GM18505 (cell line): ENCODE measurements at regions not wholly inside any gene's neighbourhood (a gene's known extent, or its start where the extent isn't known, plus 50 kb on each side); places are given as distances from the start of the nearest gene placed in this dataset.

Experiments
- ATAC-seq: cut with Tn5 transposase; IDR thresholded peaks from one replicate; pipeline ENCODE4 v1.9.1; 2021; ENCODE audit not compliant: unreplicated experiment
- POLR2A ChIP-seq: IDR thresholded peaks from 4 replicates; pipeline ENCODE4 v1.6.1; 2011; ENCODE audit warnings: borderline replicate concordance; ENCODE audit not compliant: insufficient read depth, insufficient read length; ENCODE audit errors: extremely low read depth

DNA sequence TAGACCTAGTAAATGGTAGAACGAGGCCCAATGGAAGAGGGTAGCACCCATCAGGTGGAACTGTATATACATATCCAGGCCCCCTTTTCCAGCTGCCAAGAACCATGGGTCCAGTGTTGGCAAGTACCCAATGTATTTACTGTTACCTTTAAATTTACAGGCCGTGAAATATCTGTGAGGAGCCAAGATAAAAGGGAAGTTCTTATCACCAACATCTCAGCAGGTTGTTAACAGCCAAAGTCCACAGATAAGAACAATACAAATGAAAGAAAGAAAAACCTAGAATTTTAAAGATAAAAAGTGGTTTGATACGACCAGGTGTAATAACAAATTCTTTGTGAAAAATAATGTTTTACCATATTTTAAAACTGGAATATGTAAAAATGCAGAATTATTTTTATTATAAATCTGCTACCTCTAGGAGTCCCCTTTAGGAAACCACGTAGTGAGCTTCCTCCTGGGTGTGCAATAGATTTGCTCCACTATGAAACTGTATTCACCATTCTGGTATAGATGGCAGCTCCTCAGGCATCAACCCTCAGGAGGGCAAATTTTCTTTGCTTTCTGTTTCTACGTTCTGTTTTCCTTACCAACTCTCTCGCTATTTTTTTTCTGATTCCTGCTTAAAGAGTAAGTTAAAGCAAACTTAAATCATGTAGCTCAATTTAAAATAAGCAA, 292.2 kb upstream of the SLC10A2 start:
- no peak for ATAC-seq
- TF ChIP-seq POLR2A, result no peak

DNA sequence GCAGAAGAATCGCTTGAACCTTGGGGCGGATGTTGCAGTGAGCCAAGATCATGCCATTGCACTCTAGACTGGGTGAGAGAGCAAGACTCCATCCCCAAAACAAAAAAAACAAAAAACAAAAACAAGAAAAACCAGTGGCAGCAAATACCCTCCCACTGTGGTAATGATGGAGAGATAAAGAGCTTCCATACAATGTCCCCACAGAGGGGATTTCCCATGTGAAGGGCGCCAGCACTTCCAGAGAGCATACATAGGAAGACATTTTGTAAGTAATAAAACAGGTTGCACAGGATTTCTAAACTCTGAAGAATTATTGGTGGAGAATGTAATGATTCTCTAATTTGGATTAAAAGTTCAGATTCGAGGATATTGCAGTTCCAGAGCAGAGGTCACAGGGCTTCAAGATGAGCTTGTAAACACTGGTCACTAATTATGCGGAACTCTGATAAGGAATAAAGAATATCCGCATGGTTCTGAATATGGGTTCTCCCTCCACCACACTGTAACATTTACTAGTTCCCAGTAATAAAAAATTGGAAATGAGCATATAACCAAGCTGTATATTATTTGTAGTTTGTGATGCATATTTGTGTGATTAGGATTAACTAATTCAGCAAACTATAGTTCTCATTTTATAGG, 290.1 kb upstream of the SLC10A2 start:
- ATAC-seq, result no peak
- no peak for TF ChIP-seq POLR2A

DNA sequence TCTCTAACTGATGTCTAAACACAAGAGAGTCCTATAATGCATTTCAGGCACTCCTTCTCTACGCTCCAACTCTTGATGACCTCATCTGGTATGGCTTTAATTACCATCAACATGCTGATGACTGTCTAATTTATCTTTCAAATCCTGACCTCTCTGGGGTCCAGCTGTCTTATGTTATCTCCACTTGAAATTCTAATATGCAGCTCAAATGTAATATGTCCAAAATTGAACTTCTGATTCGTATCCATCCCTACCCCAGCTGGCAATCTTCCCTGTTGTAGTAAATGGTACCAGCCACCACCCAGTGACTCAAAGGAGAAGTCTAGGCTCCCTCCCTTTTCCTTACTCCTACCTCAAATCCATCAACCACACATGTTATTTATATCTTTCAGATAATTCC, 288.0 kb upstream of the SLC10A2 start:
- TF ChIP-seq POLR2A, result no peak
- no peak for ATAC-seq

DNA sequence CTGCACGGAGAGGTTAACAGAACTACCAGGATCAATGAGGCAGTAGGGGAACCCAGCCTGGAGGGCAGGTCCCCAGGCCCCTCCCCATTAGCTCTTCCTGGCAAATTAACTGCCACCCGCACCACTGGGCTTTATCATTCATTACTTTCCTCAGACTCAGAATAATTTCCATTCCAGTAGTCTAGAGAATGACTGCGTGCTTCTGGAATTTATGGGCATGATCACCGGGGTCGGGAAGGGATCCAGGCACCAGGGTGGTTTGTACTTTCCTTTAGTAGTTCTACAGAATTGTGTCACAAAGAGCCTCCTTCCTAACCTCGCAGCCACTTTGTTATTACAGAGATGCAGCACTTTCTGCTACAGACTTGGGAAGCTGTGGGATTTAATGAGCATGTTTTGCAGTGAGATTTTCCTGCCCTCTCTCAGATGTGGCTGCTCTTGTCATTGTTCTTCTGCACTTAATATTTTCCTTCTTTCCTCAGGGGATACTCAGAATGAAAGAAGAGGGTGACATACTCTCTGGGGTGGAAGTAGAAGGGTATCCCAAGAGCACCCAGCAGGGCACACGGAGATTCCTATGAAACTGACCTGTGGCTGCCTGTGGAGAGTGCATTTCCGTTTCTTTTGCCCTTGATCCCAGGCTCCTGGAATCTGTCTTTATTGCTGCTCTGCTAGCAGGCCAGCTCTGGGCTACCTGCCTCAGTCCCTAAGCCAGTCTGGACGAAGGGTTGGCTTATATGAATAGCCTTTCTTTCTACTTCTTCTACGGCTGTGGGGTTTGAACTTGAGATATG, 285.0 kb upstream of the SLC10A2 start:
- no peak for TF ChIP-seq POLR2A
- no peak for ATAC-seq

DNA sequence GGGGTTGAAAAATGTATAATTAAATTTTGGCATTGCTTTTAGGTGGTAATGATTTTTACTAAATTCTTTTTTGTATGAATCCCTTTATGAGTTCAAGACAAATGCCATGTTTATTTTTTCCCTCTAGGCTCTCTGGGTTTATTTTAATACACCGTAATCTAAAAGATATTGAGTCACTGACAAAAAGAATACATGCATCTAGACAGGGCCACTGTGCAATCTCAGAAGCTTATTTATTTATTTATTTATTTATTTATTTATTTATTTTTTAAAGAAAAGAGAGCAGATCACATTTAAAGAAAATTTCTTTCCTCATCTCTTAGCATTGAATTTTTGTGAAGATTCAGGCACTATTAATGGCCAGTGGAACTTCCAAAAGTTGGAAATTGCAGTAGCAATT, 283.9 kb upstream of the SLC10A2 start:
- no peak for ATAC-seq
- no peak for TF ChIP-seq POLR2A

DNA sequence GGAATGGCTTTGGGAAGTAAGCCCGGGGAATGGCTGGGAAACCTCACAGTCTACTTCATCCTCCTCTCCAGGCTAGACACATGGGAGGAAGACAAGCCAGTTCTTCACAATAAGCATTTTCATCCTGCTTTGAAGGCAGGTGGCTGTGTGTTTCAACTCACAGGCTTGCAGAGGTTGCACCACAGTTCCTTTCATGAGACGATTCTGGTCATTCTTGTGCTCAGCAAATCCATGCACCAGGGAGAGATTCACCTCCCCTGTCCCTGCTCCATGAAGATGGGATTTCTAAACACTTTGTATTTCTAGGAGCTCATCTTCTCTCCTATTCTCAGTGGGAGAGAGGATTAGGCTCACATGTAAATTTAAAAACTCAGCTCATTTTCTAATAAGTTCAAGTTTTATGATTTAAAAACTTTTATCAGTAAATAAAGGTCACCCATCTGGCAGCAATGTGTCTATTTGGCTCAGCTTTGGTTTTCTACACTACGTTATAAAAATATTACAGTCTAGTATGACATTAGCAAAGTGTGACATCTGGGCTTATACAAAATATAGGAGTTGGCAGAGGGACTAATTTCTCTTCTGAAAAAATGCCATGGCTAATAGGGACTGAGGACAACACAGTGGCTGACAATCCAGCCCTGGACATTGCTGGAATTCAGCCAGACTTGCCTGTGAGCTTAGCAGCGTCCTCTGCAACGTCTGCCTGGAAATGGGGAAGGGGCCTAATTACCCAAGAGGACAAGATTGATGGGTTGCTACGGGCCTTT, 283.2 kb upstream of the SLC10A2 start:
- no peak for ATAC-seq
- no peak for TF ChIP-seq POLR2A

DNA sequence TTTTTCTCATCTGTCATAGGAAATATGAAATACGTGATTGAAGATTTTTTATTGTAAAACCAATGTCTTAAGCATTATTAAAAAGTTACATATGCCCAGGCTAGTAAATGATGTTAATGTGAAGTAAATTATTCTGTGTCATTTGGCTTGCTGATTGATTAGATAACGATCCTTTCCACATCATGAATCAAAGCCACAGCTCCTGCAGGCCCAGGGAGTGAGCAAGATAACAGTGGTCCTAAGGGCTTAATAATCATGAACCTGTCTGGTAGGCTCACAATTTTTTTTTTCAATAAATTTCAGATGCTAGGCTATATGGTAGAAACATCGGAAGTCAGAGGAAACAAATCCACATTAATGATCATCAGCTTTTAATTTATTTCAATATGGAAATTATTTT, 269.0 kb upstream of the SLC10A2 start:
- no peak for ATAC-seq
- TF ChIP-seq POLR2A, result no peak

DNA sequence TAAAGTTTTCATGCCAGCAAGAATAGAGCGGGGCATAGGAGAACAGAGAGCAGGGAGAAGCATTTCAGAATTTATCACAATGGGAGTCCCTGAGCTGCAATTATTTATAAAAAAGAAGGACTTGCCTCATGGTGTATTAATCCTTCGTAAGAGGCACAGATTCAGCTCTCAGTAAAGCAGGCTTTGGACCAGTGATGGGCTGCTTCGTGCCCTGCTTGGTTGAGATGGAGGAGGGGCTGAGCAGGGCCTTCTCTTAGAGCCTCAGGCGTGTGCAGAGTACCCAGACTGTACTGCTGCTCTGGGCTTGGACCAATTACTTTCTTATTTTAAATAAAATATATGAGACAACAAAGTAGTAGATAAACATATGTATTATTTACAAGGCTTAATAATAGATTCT, 265.7 kb upstream of the SLC10A2 start:
- TF ChIP-seq POLR2A, result no peak
- no peak for ATAC-seq

DNA sequence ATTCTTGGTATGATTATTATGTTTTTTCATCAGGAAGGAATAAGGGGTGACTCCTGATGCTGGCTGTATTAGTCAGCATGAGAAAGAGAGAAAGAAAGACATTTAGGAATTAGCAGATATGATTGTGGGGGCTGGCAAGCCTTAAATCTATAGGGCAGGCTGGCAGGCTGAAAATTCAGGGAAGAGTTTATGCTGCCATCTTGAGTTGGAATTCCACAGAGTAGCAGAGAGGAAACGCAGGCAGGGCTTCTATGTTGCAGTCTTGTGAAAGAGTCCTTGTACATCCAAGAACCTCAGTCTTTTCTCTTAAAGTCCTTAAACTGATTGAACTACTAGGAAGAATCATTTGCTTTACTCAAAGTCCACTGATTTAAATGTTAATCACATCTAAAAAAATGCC, 262.7 kb upstream of the SLC10A2 start:
- no peak for ATAC-seq
- no peak for TF ChIP-seq POLR2A

DNA sequence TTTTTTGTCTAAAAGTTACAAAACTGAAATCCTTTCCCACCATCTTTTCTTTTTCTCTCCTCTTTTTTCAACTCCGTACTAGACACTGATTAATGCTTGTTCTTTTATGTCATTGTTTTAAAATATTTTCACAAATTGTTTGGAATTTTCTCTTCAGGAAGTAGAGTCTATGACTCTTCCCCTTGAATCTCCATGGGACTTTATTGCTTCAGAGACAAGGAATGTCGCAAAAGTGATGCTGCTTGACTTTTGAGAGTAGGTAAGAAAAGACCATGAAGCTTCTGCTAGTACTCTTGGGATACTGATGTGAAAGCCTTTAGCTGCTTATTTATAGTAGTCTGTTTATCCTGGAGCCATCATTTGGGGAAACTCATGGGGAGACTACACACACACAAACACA, 260.1 kb upstream of the SLC10A2 start:
- no peak for TF ChIP-seq POLR2A
- no peak for ATAC-seq

DNA sequence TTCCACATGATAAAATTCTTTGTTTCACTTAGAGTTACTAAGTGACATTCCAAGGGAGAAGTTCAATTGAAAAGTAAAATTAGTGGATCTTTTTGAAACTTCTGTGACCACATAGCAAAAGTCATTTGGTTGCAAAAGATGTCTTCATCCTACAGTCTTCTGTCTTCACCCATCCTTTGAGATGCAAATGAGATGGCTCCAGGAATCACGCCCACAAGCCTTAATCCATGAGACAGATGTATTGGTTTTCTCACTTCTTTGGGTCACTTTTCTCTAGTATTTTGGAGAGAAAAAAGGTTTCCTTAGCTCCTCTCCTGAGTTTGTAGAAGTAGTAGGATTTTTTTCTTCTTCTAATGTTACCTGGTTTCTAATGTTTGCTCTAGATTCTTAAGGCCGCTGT, 259.5 kb upstream of the SLC10A2 start:
- no peak for ATAC-seq
- TF ChIP-seq POLR2A, result no peak

DNA sequence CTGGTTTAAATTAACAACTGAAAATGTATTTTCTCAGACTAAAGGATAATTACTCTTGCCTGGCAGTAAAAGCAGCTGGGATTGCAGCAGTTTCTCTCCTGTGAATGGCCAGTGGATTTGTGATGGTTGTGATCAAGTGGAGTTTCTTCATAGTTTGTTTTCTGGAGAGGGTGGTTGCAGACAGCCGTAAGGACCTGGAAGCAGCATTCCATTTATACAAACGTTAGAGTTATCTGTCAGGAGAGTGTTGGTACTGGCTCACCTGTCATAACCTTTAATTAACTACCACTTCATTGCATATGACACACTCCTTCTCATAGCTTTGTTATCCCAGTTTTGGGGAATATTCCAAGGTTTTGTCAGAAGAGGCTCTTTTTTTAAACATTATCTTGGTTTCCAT, 258.4 kb upstream of the SLC10A2 start:
- TF ChIP-seq POLR2A, result no peak
- no peak for ATAC-seq

DNA sequence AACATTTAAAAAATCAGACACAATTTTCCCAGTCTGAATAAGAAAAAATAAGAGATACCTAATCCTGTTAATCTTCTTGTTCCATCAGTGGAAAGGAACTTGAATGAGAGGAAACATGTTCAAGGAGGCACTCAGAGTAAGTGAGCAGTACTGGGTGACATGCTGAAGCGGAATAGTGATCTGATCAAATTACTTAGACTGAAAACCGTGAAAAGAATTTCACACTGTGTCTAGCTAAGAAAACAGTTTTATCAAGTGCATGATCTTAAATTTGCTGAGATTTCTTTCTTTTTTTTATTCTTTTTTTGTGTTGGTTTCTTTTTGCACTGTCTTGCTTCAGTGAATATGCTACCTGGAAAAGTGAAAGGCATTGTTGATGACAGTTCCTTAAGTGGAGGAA, 249.5 kb upstream of the SLC10A2 start:
- no peak for TF ChIP-seq POLR2A
- ATAC-seq, result no peak
